DMS53 (cell line): ENCODE measurements at regions not wholly inside any gene's neighbourhood (a gene's known extent, or its start where the extent isn't known, plus 50 kb on each side); places are given as distances from the start of the nearest gene placed in this dataset.
"Not testable (repeated sequence)": the region's sequence is repeated elsewhere in the genome, so short reads cannot be mapped to it uniquely, and the experiment has no call there.

Source experiments
- DNase-seq: peaks from one replicate; lab custom pipeline; 2025; lab: John Stamatoyannopoulos, UW

DNA sequence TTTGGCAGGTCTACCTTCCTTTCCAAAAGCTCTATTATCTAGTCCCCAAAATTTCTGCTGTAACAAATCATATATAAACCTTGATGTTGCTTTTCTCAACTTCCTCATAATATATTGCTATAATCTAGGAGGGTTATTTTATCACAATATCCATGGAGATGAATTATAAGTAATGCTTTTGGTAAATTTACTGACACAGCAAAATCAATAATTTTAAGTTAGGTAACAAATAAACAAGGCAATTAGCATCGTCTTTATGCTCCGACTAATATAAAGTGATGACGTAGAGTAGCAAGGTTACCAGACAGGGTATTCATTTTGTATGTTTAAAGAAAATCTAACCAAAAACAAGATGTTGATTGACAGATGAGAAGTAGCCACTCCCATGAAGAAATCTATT is 132.3 kb upstream of the ST8SIA4 start:
- no peak for DNase-seq

DNA sequence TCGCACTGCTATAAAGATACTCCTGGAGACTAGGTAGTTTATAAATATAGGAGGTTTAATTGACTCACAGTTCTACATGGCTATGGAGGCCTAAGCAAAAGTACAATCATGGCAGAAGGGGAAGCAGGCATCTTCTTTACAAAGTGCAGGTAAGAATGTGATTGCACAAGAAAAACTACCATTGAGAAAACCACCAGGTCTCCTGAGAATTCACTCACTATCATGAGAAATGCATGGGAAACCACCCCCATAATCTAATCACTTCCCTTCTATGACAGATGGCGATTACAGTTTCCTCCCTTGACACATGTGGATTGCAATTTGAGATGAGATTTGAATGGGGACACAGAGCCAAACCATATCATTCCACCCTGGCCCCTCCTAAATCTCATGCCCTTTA is 121.2 kb upstream of the ST8SIA4 start:
- DNase-seq: no peak

DNA sequence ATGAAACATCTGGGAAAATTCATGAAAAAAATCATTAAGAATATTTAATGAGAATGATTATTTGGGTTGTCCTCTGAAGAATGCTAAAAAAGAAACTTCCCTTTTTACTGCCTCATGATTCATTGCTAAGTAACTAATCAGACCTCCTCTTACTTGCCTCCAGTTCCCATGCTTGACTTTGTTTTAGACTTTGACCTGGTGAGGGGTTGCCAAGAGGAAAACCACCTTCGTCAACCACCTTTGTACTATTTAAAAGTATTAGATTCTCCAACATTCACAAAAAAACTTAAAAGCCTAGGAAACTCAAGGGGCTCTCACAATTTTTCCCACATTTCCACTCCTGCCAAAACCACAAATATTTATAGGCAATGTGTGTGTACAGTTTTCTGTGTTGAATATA is 115.2 kb upstream of the ST8SIA4 start:
- no peak for DNase-seq

DNA sequence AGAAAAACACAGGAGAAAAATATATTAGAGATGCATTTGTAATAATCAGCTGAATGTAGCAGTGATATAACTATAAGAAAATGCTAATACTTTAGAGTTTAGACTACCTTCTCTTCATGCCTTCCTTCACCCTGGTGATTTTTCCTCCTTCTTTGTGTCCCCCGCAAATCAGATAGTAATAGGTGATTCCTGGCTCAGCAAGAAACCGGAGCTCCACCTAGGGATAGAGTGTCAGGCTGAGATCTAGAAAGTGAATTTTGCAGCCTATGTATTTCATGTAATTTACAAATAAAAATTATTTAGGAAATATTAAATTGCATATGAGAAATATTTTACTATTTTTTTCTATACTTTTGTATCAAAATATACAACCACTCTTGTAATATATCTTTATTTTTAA is 109.8 kb upstream of the ST8SIA4 start:
- no peak for DNase-seq

DNA sequence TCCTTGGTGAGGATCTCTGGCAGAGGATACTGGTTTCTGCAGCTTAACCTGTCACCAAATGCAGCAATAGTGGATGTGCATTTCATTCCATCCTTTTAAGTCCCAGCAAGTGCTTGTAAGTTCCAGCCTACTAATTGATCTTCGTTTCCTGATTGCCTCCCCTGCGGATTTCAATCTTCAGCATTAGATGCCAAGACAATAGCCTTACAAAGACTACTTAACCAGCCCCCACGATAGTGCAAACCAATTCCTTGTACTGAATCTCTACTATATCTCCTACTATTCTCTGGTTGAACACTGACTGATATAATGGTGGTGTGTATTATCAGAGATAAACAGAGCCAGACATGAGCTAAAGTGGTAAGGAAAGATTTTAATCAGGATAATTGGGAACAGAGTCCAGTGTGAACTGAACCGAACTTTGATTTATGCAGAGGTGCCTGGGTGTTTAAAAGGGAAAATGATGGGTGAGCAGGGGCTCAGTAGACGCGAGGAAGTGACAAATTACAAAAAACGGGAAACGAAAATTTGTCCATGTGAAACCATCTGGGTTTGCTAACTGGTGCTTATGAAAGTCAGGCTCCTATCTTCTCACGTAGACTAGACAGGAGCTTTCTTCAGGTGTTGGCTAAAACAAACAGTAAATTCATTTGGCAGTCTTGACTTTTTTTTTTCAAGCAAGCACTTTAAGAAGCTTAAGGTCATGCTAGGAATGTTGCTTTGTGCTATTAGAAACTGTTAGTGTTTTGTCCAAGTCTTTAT is 106.9 kb upstream of the ST8SIA4 start:
- DNase-seq: no peak

DNA sequence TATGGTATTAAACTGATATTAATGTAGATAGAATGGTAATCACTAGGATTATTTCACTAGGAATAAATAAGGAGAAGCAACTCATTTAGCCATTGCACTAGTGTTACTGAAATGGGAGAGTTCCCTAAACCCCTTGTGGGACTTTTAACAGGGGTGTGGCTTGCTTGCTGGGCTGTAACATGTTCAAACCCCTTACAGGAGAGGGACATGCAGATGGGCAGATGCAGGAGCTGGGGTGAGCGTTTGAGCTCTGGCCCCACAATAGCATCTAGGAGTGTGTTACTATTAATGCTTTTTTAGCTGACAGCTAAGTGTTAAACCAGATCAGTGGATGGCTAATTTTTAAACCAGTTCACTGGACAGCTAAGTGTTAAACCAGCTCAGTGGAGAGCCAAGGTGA is 89.3 kb upstream of the ST8SIA4 start:
- no peak for DNase-seq

DNA sequence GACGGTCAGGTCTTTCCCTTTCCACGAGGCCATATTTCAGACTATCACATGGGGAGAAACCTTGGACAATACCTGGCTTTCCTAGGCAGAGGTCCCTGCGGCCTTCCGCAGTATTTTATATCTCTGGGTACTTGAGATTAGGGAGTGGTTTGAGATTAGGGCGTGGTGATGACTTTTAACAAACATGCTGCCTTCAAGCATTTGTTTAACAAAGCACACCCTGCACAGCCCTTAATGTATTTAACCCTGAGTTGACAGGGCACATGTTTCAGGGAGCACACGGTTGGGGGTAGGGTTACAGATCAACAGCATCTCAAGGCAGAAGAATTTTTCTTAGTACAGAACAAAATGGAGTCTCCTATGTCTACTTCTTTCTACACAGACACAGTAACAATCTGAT is 80.5 kb upstream of the ST8SIA4 start:
- not testable (repeated sequence) for DNase-seq

DNA sequence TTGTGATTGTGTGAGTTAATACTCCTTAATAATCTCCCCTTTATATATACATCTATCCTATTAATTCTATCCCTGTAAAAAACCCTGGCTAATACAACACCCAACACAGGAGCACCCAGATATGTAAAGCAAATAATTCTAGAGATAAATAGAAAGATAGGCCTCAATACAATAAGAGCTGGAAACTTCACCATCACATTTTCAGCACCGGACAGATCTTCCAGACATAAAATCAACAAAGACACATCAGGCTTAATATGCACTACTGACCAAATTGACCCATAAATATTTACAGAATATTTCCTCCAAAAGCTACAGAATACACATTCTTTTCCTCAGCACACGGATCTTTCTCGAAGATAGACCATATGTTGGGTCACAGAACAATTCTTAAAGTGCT is 71.0 kb upstream of the ST8SIA4 start:
- no peak for DNase-seq

DNA sequence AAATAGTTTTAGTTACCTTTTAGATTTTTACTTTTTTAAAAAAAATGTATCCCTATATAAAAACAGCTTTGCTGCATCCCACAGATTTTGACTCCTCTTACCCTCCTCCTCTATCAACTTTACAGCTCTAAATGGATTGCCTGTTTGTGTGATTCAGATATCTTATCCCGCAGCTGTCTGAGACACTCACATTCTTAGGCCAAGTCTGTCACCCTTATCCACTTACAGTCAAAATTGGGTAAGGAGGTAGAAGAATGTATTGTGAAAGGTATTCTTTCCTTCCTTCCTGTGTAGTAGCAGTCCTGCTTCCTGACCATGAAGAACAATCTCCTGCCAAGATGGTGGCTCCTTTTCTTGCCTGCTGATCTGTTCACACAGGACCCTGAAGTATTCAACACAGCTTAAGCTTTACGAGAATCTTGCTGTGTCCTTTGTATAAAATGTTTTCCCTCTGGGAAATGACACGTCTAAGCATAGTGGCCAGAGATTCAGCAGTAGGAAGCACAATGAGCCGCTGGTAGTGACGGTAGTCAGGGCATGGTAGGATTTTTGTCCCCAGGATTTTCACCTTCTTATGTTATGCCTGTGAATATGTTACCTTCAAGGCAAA is 67.7 kb upstream of the ST8SIA4 start:
- no peak for DNase-seq

DNA sequence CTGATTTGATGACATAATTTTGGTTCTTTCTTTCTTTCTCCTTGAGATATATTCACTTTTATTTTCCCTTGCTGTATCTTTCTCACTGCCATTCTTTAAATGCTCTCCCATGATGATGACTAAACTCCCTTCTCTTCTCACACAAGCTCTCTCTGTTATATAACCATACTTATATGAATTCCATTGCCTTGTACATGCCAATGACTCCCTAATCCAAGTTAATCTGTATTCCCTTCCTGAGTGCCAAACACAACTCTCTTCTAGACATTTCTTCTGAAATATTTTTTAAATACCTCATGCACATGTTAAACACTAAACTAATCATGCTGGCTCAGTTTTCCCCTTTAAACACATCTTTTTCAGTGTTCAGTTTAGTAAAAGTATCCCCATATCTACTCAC is 62.2 kb upstream of the ST8SIA4 start:
- no peak for DNase-seq
